ENCODE measurements at regions not wholly inside any gene's neighbourhood (a gene's known extent, or its start where the extent isn't known, plus 50 kb on each side); places are given as distances from the start of the nearest gene placed in this dataset.

DNA sequence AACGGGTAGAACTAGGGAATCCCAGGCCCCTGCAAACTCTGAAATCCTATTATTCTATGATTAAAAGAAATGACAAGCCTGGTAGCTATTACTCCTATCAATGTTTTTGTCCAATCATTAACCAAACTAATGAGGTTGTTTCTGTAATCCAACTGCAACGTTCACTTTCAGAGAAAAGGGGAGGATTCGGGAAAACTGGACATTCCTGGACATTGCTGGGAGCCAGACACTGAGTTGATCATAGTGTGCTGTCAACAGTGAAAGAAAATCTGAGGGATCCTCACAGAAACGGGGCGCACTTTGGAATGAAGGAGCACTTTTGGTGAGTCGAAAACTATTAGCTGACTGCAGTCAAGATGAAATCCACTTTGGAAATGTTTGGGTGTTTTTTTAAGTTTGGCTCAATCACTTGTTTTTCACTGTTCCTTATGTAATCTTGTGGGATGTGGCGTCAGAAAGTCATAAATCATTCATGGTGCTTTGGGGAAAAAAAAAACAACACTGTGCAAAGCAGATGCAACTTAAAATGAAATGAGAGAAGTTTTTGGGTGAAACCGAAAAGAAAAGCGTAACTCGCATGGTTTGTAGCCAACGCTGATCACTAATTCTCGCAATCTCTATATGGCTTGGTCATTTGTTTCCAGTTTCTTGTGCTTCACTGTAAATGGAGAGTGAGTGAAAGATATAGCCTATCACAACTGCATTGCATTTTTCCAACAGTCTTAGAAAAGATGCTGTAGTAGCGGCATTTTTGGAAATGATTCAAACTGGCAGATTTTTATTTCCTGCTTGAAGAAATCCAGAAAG, 51.2 kb upstream of the ADRA1B start (continued):
- TF ChIP-seq, protein P1, sequence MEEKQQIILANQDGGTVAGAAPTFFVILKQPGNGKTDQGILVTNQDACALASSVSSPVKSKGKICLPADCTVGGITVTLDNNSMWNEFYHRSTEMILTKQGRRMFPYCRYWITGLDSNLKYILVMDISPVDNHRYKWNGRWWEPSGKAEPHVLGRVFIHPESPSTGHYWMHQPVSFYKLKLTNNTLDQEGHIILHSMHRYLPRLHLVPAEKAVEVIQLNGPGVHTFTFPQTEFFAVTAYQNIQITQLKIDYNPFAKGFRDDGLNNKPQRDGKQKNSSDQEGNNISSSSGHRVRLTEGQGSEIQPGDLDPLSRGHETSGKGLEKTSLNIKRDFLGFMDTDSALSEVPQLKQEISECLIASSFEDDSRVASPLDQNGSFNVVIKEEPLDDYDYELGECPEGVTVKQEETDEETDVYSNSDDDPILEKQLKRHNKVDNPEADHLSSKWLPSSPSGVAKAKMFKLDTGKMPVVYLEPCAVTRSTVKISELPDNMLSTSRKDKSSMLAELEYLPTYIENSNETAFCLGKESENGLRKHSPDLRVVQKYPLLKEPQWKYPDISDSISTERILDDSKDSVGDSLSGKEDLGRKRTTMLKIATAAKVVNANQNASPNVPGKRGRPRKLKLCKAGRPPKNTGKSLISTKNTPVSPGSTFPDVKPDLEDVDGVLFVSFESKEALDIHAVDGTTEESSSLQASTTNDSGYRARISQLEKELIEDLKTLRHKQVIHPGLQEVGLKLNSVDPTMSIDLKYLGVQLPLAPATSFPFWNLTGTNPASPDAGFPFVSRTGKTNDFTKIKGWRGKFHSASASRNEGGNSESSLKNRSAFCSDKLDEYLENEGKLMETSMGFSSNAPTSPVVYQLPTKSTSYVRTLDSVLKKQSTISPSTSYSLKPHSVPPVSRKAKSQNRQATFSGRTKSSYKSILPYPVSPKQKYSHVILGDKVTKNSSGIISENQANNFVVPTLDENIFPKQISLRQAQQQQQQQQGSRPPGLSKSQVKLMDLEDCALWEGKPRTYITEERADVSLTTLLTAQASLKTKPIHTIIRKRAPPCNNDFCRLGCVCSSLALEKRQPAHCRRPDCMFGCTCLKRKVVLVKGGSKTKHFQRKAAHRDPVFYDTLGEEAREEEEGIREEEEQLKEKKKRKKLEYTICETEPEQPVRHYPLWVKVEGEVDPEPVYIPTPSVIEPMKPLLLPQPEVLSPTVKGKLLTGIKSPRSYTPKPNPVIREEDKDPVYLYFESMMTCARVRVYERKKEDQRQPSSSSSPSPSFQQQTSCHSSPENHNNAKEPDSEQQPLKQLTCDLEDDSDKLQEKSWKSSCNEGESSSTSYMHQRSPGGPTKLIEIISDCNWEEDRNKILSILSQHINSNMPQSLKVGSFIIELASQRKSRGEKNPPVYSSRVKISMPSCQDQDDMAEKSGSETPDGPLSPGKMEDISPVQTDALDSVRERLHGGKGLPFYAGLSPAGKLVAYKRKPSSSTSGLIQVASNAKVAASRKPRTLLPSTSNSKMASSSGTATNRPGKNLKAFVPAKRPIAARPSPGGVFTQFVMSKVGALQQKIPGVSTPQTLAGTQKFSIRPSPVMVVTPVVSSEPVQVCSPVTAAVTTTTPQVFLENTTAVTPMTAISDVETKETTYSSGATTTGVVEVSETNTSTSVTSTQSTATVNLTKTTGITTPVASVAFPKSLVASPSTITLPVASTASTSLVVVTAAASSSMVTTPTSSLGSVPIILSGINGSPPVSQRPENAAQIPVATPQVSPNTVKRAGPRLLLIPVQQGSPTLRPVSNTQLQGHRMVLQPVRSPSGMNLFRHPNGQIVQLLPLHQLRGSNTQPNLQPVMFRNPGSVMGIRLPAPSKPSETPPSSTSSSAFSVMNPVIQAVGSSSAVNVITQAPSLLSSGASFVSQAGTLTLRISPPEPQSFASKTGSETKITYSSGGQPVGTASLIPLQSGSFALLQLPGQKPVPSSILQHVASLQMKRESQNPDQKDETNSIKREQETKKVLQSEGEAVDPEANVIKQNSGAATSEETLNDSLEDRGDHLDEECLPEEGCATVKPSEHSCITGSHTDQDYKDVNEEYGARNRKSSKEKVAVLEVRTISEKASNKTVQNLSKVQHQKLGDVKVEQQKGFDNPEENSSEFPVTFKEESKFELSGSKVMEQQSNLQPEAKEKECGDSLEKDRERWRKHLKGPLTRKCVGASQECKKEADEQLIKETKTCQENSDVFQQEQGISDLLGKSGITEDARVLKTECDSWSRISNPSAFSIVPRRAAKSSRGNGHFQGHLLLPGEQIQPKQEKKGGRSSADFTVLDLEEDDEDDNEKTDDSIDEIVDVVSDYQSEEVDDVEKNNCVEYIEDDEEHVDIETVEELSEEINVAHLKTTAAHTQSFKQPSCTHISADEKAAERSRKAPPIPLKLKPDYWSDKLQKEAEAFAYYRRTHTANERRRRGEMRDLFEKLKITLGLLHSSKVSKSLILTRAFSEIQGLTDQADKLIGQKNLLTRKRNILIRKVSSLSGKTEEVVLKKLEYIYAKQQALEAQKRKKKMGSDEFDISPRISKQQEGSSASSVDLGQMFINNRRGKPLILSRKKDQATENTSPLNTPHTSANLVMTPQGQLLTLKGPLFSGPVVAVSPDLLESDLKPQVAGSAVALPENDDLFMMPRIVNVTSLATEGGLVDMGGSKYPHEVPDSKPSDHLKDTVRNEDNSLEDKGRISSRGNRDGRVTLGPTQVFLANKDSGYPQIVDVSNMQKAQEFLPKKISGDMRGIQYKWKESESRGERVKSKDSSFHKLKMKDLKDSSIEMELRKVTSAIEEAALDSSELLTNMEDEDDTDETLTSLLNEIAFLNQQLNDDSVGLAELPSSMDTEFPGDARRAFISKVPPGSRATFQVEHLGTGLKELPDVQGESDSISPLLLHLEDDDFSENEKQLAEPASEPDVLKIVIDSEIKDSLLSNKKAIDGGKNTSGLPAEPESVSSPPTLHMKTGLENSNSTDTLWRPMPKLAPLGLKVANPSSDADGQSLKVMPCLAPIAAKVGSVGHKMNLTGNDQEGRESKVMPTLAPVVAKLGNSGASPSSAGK (IDR thresholded peaks at IDR 0.05) = no peak
- TF ChIP-seq PRPF4 (IDR thresholded peaks at IDR 0.05; ENCODE audit: insufficient read depth, low read depth, low read length, poor library complexity, severe bottlenecking) (no peak), LEF1 (IDR thresholded peaks at IDR 0.05) (no peak), CBFB (CRISPR knock-in tag; IDR thresholded peaks at IDR 0.05) (no peak), ZFP30 (CRISPR knock-in tag; IDR thresholded peaks at IDR 0.05; ENCODE audit: borderline replicate concordance) (no peak), EP400 (IDR thresholded peaks at IDR 0.05) (no peak), SMAD4 (CRISPR knock-in tag; conservative IDR thresholded peaks at IDR 0.05) (no peak), ATF7 (IDR thresholded peaks at IDR 0.05) (peak; percentile 18; the same call in 1 of the 2 replicates)
- TF ChIP-seq, protein P2, sequence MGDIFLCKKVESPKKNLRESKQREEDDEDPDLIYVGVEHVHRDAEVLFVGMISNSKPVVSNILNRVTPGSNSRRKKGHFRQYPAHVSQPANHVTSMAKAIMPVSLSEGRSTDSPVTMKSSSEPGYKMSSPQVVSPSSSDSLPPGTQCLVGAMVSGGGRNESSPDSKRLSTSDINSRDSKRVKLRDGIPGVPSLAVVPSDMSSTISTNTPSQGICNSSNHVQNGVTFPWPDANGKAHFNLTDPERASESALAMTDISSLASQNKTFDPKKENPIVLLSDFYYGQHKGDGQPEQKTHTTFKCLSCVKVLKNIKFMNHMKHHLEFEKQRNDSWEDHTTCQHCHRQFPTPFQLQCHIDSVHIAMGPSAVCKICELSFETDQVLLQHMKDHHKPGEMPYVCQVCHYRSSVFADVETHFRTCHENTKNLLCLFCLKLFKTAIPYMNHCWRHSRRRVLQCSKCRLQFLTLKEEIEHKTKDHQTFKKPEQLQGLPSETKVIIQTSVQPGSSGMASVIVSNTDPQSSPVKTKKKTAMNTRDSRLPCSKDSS (IDR thresholded peaks at IDR 0.05; ENCODE audit: low read depth, partially characterized antibody) = no peak
- TF ChIP-seq, protein P3, sequence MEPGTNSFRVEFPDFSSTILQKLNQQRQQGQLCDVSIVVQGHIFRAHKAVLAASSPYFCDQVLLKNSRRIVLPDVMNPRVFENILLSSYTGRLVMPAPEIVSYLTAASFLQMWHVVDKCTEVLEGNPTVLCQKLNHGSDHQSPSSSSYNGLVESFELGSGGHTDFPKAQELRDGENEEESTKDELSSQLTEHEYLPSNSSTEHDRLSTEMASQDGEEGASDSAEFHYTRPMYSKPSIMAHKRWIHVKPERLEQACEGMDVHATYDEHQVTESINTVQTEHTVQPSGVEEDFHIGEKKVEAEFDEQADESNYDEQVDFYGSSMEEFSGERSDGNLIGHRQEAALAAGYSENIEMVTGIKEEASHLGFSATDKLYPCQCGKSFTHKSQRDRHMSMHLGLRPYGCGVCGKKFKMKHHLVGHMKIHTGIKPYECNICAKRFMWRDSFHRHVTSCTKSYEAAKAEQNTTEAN (CRISPR knock-in tag; IDR thresholded peaks at IDR 0.05) = no peak
- TF ChIP-seq, protein P4, sequence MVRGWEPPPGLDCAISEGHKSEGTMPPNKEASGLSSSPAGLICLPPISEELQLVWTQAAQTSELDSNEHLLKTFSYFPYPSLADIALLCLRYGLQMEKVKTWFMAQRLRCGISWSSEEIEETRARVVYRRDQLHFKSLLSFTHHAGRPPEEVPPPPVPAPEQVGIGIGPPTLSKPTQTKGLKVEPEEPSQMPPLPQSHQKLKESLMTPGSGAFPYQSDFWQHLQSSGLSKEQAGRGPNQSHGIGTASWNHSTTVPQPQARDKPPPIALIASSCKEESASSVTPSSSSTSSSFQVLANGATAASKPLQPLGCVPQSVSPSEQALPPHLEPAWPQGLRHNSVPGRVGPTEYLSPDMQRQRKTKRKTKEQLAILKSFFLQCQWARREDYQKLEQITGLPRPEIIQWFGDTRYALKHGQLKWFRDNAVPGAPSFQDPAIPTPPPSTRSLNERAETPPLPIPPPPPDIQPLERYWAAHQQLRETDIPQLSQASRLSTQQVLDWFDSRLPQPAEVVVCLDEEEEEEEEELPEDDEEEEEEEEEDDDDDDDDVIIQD (CRISPR knock-in tag; IDR thresholded peaks at IDR 0.05) = no peak
